ENCODE measurements at regions not wholly inside any gene's neighbourhood (a gene's known extent, or its start where the extent isn't known, plus 50 kb on each side); places are given as distances from the start of the nearest gene placed in this dataset.

DNA sequence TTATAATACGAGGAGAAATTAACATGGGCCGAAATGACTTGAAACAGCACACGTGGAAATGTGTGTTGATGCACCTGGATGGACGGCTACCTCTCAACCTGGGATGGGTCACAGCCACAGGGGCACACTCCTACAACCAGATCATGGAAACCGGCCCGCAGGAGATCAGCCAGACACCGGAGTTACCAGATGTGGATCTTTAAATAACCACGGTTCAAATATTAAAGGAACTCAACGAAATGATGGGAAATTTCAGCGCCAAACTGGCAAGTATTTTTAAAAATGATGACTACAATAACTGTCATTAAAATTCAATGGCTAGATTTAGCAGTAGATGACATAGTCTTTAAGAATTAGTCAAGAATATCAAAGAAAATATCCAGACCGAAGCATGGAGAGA is 166.9 kb upstream of the GPR12 start:
- no peaks in the 10 kb centered on the region for H3K36me3 ChIP-seq (ENCODE audit: insufficient read depth, low read length)

DNA sequence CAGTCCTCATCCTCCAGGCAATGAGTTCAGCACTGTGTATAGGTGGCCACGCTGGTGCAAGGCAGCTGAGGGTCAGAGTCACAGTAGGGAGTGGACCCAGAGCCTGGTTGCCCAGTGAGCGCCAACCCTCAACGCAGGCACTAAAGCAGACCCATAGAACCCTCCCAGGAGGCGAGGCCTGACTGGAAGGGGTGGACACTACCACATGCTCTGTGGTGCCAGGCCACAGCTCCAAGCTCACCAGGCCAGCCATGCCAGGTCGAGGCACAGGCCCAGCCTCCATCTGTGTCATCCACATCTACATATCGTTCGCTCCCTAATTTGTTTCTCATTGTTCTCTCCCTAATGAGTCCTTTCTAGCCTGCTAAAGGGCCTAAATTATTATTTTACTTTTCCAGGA is 165.8 kb upstream of the GPR12 start:
- H2AFZ ChIP-seq (ENCODE audit: low read depth, low read length) = no peak overlapping the region
- no peaks in the 10 kb centered on the region for H3K36me3 ChIP-seq (ENCODE audit: insufficient read depth, low read length)
- peaks cover 2% of the 10 kb centered on the region for H3K27me3 ChIP-seq (ENCODE audit: insufficient read depth, low read length)
- H3K9me3 ChIP-seq (ENCODE audit: low read length) = no peaks in the 10 kb centered on the region
- H3K4me3 ChIP-seq (ENCODE audit: low read length) = no peak overlapping the region
- no peaks in the 10 kb centered on the region for H3K4me1 ChIP-seq (ENCODE audit: insufficient read depth, low read length)

More for the DNA sequence above, 166.9 kb upstream of the GPR12 start:
- no peak overlapping the region for H3K4me3 ChIP-seq (ENCODE audit: low read length)
- H2AFZ ChIP-seq (ENCODE audit: low read depth, low read length) = no peak overlapping the region
- H3K27me3 ChIP-seq (ENCODE audit: insufficient read depth, low read length) = peaks cover 2% of the 10 kb centered on the region
- no peaks in the 10 kb centered on the region for H3K4me1 ChIP-seq (ENCODE audit: insufficient read depth, low read length)
- H3K9me3 ChIP-seq (ENCODE audit: low read length) = no peaks in the 10 kb centered on the region

DNA sequence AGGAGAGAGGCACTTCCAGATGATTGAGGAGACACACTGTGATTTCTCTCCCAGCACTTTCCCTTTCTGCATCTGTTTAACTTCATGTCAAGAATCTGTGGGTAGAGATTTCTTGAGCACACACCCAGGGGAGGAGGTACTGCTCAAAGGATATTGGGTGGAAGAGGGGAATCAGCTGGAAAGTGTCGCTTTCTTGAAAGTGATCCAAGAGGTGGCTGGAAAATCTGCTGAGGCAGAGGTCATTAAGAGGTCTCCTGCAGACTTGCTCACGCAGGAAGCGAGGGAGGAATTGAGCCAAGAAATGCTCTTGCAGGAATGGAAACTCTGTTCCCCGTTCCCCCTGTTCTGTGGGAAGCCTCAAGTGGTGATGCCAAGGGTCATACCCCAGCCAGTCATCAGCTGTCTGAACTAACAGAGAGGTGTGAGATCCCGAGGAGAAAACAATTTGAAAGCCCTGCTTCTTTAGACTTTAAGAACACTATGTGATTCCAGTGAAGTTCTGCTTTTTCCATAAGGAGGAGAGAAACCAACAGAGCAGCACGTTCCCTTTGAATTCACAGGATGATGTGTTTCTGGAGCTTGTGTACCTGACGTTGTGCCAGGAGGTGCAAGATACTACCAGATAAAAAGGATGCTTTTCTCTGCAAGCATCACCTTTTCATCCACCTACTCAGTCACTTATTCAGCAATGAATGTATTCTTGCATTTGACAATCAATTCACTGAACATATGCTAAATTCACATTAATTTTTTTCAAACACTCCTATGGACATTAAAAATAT is 163.4 kb upstream of the GPR12 start:
- Histone ChIP-seq H3K27me3 (ENCODE audit: insufficient read depth, low read length) (peaks cover 6% of the 10 kb centered on the region), H3K36me3 (ENCODE audit: insufficient read depth, low read length) (no peaks in the 10 kb centered on the region), H3K4me3 (ENCODE audit: low read length) (no peak overlapping the region), H3K9me3 (ENCODE audit: low read length) (no peaks in the 10 kb centered on the region), H3K4me1 (ENCODE audit: insufficient read depth, low read length) (no peaks in the 10 kb centered on the region), H2AFZ (ENCODE audit: low read depth, low read length) (no peak overlapping the region)

DNA sequence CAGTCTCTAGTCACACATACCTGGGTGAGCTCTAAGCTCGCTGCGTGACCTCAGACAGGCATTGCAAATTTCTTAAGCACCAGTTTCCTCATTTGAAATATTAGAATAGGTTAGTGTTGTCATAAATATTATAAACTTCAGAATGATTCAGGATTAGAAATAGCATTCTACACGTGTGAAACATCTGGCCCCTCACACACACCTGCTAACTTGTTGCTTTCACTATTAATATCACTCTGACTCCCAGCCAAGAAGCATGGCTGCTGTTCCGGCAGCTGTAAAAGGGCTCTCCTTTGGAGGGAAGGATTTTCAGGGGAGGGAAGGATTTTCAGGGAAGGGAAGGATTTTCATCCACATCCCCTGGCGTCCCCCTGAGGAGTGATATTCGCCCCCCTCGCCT is 161.3 kb upstream of the GPR12 start:
- H3K36me3 ChIP-seq (ENCODE audit: insufficient read depth, low read length) = no peaks in the 10 kb centered on the region
- no peak overlapping the region for H3K4me3 ChIP-seq (ENCODE audit: low read length)
- no peak overlapping the region for H2AFZ ChIP-seq (ENCODE audit: low read depth, low read length)
- H3K27me3 ChIP-seq (ENCODE audit: insufficient read depth, low read length) = peaks cover 6% of the 10 kb centered on the region
- H3K4me1 ChIP-seq (ENCODE audit: insufficient read depth, low read length) = no peaks in the 10 kb centered on the region
- no peaks in the 10 kb centered on the region for H3K9me3 ChIP-seq (ENCODE audit: low read length)

DNA sequence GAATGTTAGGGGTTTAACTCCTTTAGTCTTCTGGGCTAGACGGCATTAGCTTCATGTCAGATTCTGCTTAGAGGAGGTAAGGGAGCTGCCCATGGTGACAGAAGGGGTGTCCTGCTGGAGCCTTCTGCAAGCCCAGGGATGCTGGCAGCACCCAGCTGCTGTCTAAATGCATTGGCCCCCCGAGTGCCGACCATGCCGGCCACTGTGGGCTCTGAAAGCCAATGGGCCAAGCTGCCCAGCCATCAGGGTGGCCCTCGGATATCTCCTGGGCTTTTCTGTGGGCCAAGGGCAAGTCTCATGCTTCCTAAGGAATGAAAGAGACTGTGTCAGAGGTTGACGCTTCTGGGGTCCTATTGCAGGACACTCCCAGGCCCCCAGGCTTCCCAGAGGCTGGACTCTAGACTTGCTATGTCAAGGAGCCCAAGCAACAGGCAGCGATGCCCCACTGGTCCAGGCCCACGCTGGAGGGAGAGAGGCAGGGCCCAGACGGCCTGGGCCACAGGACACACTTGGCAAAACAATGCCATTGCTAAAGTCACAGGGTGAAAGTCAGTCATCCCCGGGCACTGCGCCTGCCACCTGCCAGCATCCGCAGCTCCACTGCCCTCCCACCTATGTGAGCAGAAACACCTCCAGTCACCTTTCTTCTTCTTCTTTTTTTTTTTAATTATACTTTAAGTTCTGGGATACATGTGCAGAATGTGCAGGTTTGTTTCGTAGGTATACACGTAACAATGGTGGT is 160.2 kb upstream of the GPR12 start:
- peaks cover 3% of the 10 kb centered on the region for H3K27me3 ChIP-seq (ENCODE audit: insufficient read depth, low read length)

DNA sequence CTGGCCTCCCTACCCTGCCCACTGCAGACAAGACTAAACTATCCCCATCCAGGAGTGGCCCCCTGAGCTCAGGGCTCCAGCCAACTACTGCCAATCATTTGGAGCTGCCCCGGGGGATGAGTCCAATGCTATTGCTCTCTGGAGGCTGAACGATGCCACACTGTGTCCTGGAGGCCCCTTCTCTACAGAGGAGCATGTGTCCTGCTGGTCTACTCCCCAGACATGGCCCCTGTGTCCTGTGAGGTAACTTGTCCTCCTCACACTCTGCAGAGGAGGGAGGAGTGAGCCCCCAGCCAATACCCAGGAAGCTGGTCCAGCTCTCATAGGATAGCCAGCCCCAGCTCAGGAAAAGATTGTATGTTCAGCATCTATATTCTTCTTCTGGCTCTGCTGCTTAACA is 159.1 kb upstream of the GPR12 start:
- Histone ChIP-seq H3K36me3 (ENCODE audit: insufficient read depth, low read length) (no peaks in the 10 kb centered on the region), H3K9me3 (ENCODE audit: low read length) (no peaks in the 10 kb centered on the region), H3K4me1 (ENCODE audit: insufficient read depth, low read length) (peaks cover 3% of the 10 kb centered on the region), H3K27me3 (ENCODE audit: insufficient read depth, low read length) (peaks cover 3% of the 10 kb centered on the region), H2AFZ (ENCODE audit: low read depth, low read length) (no peak overlapping the region), H3K4me3 (ENCODE audit: low read length) (no peak overlapping the region)

More for the DNA sequence above, 160.2 kb upstream of the GPR12 start:
- Histone ChIP-seq H2AFZ (ENCODE audit: low read depth, low read length) (no peak overlapping the region), H3K4me1 (ENCODE audit: insufficient read depth, low read length) (no peaks in the 10 kb centered on the region), H3K4me3 (ENCODE audit: low read length) (no peak overlapping the region), H3K9me3 (ENCODE audit: low read length) (no peaks in the 10 kb centered on the region), H3K36me3 (ENCODE audit: insufficient read depth, low read length) (no peaks in the 10 kb centered on the region)

DNA sequence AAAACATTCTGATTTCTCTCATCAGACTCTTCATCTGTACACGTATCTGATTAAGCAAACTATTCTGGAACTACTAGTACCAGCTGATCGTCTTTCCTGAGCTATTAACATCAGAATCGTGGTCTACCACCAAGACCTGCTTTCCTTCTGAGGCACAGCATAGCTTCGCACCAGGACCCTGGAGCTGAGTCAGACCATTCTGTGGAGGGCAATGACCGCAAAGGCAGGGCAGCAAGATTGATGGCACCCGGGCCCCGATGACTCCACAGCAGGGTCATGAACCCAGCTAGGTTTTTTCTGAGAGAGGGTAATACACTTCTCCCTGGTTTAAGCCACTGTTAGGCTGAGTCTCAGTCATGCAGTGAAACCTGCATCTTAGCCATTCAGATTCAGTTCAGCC is 158.7 kb upstream of the GPR12 start:
- Histone ChIP-seq H3K36me3 (ENCODE audit: insufficient read depth, low read length) (no peaks in the 10 kb centered on the region), H3K4me3 (ENCODE audit: low read length) (no peak overlapping the region), H2AFZ (ENCODE audit: low read depth, low read length) (no peak overlapping the region), H3K9me3 (ENCODE audit: low read length) (no peaks in the 10 kb centered on the region), H3K27me3 (ENCODE audit: insufficient read depth, low read length) (peaks cover 3% of the 10 kb centered on the region), H3K4me1 (ENCODE audit: insufficient read depth, low read length) (peaks cover 6% of the 10 kb centered on the region)

DNA sequence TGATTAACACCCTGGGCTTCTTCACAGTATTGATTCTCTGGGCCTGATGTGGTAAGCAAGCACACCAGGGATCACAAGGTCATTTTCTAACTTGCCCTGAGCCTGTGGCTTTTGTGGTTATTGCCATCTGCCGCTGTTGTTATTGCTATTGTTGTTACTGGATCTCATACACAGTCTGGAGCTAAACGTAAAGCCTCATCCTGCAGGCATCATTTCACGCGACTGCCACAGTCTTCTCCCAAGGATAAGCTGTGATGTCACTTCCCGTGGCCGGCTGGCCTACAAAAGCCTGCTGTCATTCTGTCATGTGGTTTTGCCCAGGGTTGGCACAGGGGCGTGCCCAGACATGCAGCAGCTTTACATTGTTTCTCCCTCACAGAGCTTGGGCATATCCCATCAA is 154.0 kb upstream of the GPR12 start:
- Histone ChIP-seq H3K27me3 (ENCODE audit: insufficient read depth, low read length) (peaks cover 4% of the 10 kb centered on the region), H3K4me3 (ENCODE audit: low read length) (no peak overlapping the region), H3K9me3 (ENCODE audit: low read length) (no peaks in the 10 kb centered on the region), H2AFZ (ENCODE audit: low read depth, low read length) (peak overlapping the region; percentile 33), H3K4me1 (ENCODE audit: insufficient read depth, low read length) (peaks cover 6% of the 10 kb centered on the region), H3K36me3 (ENCODE audit: insufficient read depth, low read length) (no peaks in the 10 kb centered on the region)

DNA sequence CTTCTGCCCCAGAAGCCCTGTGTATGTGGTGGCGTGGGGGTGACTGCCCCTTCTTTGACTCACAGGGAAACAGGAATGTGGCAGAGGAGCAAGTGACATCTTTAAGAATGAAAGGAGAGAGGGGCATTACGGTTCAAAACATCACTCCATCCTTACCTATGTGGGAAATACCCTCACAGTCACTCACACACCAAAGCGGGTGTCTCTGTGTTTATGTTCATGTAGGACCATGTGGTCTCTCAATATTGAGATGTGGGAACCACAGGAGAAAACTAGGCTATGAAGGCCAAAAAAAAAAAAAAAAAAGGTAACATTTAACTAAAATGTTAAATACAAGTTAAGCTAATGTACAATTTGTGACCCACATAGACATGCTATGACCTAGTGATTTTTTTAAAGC is 153.6 kb upstream of the GPR12 start:
- Histone ChIP-seq H3K27me3 (ENCODE audit: insufficient read depth, low read length) (peaks cover 4% of the 10 kb centered on the region), H3K36me3 (ENCODE audit: insufficient read depth, low read length) (no peaks in the 10 kb centered on the region), H3K9me3 (ENCODE audit: low read length) (no peaks in the 10 kb centered on the region), H3K4me1 (ENCODE audit: insufficient read depth, low read length) (peaks cover 6% of the 10 kb centered on the region), H3K4me3 (ENCODE audit: low read length) (no peak overlapping the region), H2AFZ (ENCODE audit: low read depth, low read length) (no peak overlapping the region)

DNA sequence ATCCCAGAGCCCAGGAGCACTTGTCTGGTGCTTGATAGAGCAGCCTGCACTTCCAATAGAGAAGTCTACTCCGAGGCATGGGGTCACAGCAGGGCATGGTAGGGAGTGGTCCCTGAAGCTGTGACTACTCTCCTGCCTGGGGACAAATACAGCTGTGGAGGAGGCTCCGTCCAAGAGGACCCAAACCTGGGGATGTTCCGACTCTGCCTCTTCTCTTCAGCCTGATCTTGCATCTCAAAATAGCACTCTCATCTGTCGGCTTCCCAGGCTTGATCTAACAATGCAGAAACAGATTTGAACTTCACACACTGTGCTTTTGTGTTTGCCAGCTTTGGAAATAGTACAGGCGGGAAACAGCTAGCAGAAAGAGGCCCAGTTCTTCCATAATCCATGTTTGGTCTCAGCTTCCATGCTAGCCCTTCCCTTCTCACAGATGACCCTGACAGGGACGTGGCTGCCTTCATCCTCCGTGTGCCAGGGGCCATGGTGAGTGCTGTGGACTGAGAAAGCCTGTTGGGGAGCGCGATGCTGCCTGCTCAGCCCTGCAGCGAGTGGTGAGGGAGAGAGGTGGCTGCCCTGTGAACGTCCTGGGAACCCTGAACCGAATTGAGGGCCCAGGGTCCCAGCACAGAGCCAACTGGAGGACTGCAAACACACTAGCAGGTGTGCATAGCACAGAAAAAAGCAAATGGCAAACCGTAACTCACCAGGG is 150.3 kb upstream of the GPR12 start:
- peaks cover 6% of the 10 kb centered on the region for H3K4me1 ChIP-seq (ENCODE audit: insufficient read depth, low read length)
- H2AFZ ChIP-seq (ENCODE audit: low read depth, low read length) = no peak overlapping the region
- no peaks in the 10 kb centered on the region for H3K36me3 ChIP-seq (ENCODE audit: insufficient read depth, low read length)
- H3K9me3 ChIP-seq (ENCODE audit: low read length) = no peaks in the 10 kb centered on the region
- H3K27me3 ChIP-seq (ENCODE audit: insufficient read depth, low read length) = peaks cover 4% of the 10 kb centered on the region
- no peak overlapping the region for H3K4me3 ChIP-seq (ENCODE audit: low read length)

DNA sequence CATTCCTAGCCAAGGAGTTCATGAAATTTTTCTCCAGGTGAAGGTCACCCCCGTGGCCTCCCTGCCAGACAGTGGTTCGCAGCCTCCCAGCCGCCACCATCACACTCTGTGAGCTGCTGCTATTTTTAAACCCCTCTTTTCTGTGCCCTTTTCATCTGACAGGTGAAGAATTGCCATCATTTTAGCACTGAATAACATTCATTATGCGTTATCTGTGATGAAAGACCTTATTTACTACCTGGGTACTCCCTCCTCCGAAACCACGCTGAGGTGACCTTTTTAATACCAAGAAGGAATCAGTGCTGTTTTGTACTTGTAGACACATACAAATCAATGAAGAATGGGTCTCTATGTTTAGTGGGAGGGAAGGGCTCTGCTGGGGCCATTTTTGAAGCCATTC is 148.9 kb upstream of the GPR12 start:
- Histone ChIP-seq H3K9me3 (ENCODE audit: low read length) (no peaks in the 10 kb centered on the region), H3K27me3 (ENCODE audit: insufficient read depth, low read length) (peaks cover 4% of the 10 kb centered on the region), H2AFZ (ENCODE audit: low read depth, low read length) (no peak overlapping the region), H3K36me3 (ENCODE audit: insufficient read depth, low read length) (no peaks in the 10 kb centered on the region), H3K4me3 (ENCODE audit: low read length) (no peak overlapping the region), H3K4me1 (ENCODE audit: insufficient read depth, low read length) (peaks cover under 1% of the 10 kb centered on the region)

DNA sequence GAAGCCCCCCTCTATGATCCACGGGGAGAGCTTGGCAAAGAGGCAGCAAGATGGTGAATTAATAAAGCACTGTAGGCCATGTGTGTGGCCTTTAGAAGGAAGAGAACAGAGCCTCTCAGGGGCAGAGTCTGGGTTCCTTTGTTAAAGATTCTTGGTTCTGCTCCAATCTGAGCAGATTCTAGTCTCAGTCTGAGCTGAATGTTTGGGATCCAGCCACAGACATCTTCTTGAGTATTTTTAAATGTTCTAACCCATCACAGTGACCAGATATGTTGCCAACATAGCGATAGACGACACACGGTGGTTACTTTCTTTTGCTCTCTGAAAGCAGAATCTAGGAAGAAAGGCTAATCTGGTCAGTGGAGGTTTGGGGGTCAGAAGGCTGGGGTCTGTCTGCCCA is 147.5 kb upstream of the GPR12 start:
- no peaks in the 10 kb centered on the region for H3K4me1 ChIP-seq (ENCODE audit: insufficient read depth, low read length)
- H3K4me3 ChIP-seq (ENCODE audit: low read length) = no peak overlapping the region
- no peaks in the 10 kb centered on the region for H3K36me3 ChIP-seq (ENCODE audit: insufficient read depth, low read length)
- peaks cover 4% of the 10 kb centered on the region for H3K27me3 ChIP-seq (ENCODE audit: insufficient read depth, low read length)
- no peaks in the 10 kb centered on the region for H3K9me3 ChIP-seq (ENCODE audit: low read length)
- H2AFZ ChIP-seq (ENCODE audit: low read depth, low read length) = no peak overlapping the region

DNA sequence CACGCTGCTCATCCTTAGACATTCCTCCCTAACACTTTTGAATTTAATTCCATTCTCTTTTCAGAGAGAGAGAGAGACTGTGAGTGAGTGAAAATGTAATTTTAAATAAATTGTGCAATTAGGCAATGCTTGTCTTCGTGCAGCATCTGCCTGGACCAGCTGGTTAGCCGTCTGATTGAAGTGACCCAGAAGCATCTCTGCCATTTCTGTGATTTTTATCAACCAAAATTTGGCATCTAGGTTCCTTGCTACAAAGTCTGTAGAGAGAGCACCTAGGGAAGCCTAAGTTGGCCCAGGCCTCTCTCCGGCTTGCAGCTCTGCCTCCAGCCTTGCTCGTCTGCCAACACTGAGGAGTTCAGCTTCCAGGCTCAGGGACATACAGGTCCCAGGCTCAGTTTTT is 138.6 kb upstream of the GPR12 start:
- no peak overlapping the region for H3K4me3 ChIP-seq (ENCODE audit: low read length)
- no peaks in the 10 kb centered on the region for H3K36me3 ChIP-seq (ENCODE audit: insufficient read depth, low read length)
- H3K27me3 ChIP-seq (ENCODE audit: insufficient read depth, low read length) = peaks cover 2% of the 10 kb centered on the region
- no peaks in the 10 kb centered on the region for H3K9me3 ChIP-seq (ENCODE audit: low read length)
- H2AFZ ChIP-seq (ENCODE audit: low read depth, low read length) = no peak overlapping the region
- no peaks in the 10 kb centered on the region for H3K4me1 ChIP-seq (ENCODE audit: insufficient read depth, low read length)
